Ishikawa (cell line): ENCODE measurements at regions not wholly inside any gene's neighbourhood (a gene's known extent, or its start where the extent isn't known, plus 50 kb on each side); places are given as distances from the start of the nearest gene placed in this dataset.

Experiments
- CEBPB ChIP-seq: IDR thresholded peaks from 2 replicates; pipeline ENCODE4 v1.6.1; 2012
- CREB1 ChIP-seq: IDR thresholded peaks from 2 replicates; pipeline ENCODE4 v1.6.1; 2012; ENCODE audit warnings: low read depth
- EGR1 ChIP-seq: IDR thresholded peaks from 2 replicates; pipeline ENCODE4 v1.6.1; 2012
- EP300 ChIP-seq: IDR thresholded peaks from 2 replicates; pipeline ENCODE4 v1.6.1; 2012; ENCODE audit warnings: borderline replicate concordance
- FOXM1 ChIP-seq: IDR thresholded peaks from 2 replicates; pipeline ENCODE4 v1.6.1; 2012; ENCODE audit warnings: low read depth, borderline replicate concordance
- MAX ChIP-seq: IDR thresholded peaks from 2 replicates; pipeline ENCODE4 v1.6.1; 2012
- NFIC ChIP-seq: IDR thresholded peaks from 2 replicates; pipeline ENCODE4 v1.6.1; 2012
- RAD21 ChIP-seq: IDR thresholded peaks from 2 replicates; pipeline ENCODE4 v1.6.1; 2012; ENCODE audit warnings: low read depth
- REST ChIP-seq: IDR thresholded peaks from 2 replicates; pipeline ENCODE4 v1.6.1; 2012; ENCODE audit warnings: low read depth, mild to moderate bottlenecking
- TAF1 ChIP-seq: IDR thresholded peaks from 2 replicates; pipeline ENCODE4 v1.6.1; 2012; ENCODE audit warnings: low read depth, mild to moderate bottlenecking
- TCF12 ChIP-seq: IDR thresholded peaks from 2 replicates; pipeline ENCODE4 v1.6.1; 2012; ENCODE audit warnings: low read depth
- TEAD4 ChIP-seq: IDR thresholded peaks from 2 replicates; pipeline ENCODE4 v1.6.1; 2012
- YY1 ChIP-seq: IDR thresholded peaks from 2 replicates; pipeline ENCODE4 v1.6.1; 2012; ENCODE audit warnings: low read depth
- ZBTB7A ChIP-seq: IDR thresholded peaks from 2 replicates; pipeline ENCODE4 v1.6.1; 2012; ENCODE audit warnings: low read depth
- TF ChIP-seq, protein P1 (sequence below): IDR thresholded peaks from 2 replicates; pipeline ENCODE4 v1.6.1; 2012

- TF ChIP-seq MAX: no peak
- TF ChIP-seq YY1: no peak
- no peak for TF ChIP-seq CEBPB
- no peak for TF ChIP-seq ZBTB7A
- no peak for TF ChIP-seq RAD21
- no peak for TF ChIP-seq EP300
Measured at GRCh38 chr10:29929006-29929405, 130.4 kb downstream of the JCAD start.

DNA sequence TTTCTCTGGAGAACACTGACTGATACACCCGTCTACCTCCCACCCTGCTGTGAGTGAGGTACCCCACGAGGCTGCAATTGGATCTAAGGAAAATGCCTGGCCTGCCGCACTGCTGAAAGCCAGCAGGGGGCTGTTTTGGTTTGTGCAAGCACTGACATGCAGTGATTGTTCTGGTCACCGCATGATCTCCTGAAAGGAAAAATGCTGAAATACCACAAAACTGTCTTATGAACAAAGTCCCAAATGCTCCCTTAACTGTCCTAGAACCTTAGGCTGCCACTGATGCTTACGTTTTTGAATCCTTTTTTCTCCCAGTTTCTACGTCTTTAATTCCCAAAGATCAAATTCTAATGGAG lies 132.7 kb downstream of the JCAD start:
- TF ChIP-seq EGR1 (no peak), RAD21 (peak; percentile 69), MAX (0 out of 2 replicates have a peak, but pooled peaks have one; percentile 18), TEAD4 (no peak), CEBPB (no peak)

- TF ChIP-seq YY1: no peak
- no peak for TF ChIP-seq ZBTB7A
- no peak for TF ChIP-seq RAD21
- TF ChIP-seq NFIC: no peak
- no peak for TF ChIP-seq EP300
- TF ChIP-seq MAX: no peak
- no peak for TF ChIP-seq REST
- no peak for TF ChIP-seq TCF12
- TF ChIP-seq TAF1: no peak
Measured at GRCh38 chr10:29925771-29926692, 133.4 kb downstream of the JCAD start.

DNA sequence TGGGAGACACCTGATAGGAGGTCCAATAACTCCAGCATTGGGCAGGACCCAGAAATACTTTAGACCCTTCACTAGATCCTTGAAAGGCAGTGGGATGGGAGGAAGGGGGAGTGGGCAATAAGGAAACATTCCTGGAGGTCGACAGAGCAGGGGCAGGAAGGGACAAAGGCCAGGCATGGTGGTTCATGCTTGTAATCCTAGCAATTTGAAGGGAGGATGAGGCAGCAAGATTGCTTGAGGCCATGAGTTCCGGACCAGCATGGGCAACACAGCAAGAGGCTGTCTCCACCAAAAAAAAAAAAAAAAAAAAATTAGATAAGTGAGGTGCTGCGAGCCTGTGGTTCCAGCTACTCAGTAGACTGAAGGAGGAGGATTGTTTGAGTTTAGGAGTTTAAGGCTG lies 134.9 kb downstream of the JCAD start:
- no peak for TF ChIP-seq TCF12
- no peak for TF ChIP-seq CEBPB
- no peak for TF ChIP-seq ZBTB7A
- no peak for TF ChIP-seq NFIC
- no peak for TF ChIP-seq EP300
- no peak for TF ChIP-seq CREB1
- no peak for TF ChIP-seq TAF1
- TF ChIP-seq, protein P1, sequence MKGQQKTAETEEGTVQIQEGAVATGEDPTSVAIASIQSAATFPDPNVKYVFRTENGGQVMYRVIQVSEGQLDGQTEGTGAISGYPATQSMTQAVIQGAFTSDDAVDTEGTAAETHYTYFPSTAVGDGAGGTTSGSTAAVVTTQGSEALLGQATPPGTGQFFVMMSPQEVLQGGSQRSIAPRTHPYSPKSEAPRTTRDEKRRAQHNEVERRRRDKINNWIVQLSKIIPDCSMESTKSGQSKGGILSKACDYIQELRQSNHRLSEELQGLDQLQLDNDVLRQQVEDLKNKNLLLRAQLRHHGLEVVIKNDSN: no peak
- TF ChIP-seq YY1: no peak
- no peak for TF ChIP-seq FOXM1
- TF ChIP-seq REST: no peak
- no peak for TF ChIP-seq RAD21
- TF ChIP-seq EGR1: no peak

DNA sequence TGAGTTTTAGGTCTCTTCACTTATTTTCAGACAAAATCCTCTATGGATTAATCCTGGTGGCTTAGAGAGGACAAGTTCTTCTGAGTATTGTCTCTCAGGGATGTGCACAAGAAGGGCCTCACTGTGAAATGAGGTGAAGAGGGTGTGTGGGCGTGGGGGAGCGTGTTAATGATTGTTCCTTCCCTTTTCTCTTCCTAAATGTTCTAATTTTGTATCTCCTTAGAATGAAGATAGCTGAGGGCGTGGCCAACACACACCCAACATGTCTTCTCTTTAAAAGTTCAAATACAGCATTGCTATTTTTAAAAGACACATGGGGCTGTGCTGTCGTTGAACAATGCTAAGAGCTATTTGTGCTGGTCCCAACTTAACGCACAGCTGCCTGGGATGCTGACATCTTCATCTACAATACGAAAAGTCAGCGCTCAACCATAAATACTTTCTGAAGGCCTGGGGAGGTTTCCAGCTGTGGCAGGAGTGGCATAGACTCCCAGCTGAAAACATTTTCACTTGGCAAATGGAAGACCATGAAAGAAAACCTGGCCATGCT lies 135.9 kb downstream of the JCAD start:
- TF ChIP-seq CEBPB (no peak), REST (no peak), YY1 (no peak), FOXM1 (no peak), MAX (no peak), EP300 (no peak), NFIC (no peak), CREB1 (no peak), TCF12 (no peak), EGR1 (no peak), ZBTB7A (no peak), TAF1 (no peak), RAD21 (no peak), TEAD4 (no peak)
- TF ChIP-seq, protein P1: no peak
